ENCODE measurements at regions not wholly inside any gene's neighbourhood (a gene's known extent, or its start where the extent isn't known, plus 50 kb on each side); places are given as distances from the start of the nearest gene placed in this dataset.
A peak's percentile ranks its signal among the peaks of the same experiment; 100 is the strongest.

DNA sequence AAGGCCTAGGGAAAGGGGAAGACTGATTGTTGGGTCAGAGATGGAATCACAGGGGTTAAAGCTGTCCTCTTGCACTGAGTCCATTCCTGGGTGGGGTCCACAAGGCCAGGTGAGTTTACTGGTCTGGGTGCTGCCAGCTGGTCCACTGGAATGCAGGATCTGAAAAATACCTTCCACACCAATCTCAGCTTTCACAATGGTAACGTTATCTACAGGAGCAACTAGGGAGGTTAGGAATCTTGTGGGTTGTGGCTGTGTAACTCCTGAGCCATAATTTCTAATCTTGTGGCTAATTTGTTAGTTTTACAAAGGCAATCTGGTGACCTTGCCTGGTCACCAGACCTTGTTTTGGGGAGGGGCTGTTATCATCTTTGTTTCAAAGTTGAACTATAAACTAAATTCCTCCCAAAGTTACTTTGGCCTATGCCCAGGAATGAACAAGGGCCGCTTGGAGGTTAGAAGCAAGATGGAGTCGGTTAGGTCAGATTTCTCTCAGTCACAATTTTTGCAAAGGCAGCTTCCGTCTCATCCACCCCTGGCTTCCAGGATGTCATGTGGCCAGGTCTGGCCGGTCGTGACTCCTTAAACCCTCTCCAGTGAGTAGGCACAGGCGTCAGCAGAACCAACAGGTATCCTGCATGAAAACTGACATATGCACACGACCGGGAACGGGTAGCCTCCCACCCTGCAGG, 123.3 kb upstream of the SH3BP4 start:
- Histone ChIP-seq H3K4me3 (no peak overlapping the region), H3K9me3 (no peaks in the 10 kb centered on the region), H3K27me3 (no peaks in the 10 kb centered on the region), H3K27ac (no peak overlapping the region), H3K36me3 (no peaks in the 10 kb centered on the region), H3K4me1 (peaks cover 8 to 9% of the 10 kb centered on the region in 2 donors)
- no peak for DNase-seq (ENCODE audit: low spot score in 2 of 2)
- no peak for TF ChIP-seq CTCF (IDR thresholded peaks at IDR 0.05)
- intact Hi-C loops (cut with DNase I): no loop called here

- Histone ChIP-seq H3K4me3 (no peak overlapping the region), H3K9me3 (no peaks in the 10 kb centered on the region), H3K27me3 (no peaks in the 10 kb centered on the region), H3K4me1 (peaks cover 8 to 15% of the 10 kb centered on the region in 2 donors), H3K36me3 (no peaks in the 10 kb centered on the region), H3K27ac (no peak overlapping the region)
- no peak for DNase-seq (ENCODE audit: low spot score in 2 of 2)
- intact Hi-C loops (cut with DNase I): no loop called here
- TF ChIP-seq CTCF (IDR thresholded peaks at IDR 0.05): no peak
Measured at GRCh38 chr2:234827096-234827860, 124.5 kb upstream of the SH3BP4 start.

GRCh38 chr2:234826681-234827080, 125.1 kb upstream of the SH3BP4 start:
- H3K27ac ChIP-seq: no peak overlapping the region
- H3K27me3 ChIP-seq: no peaks in the 10 kb centered on the region
- no peak for TF ChIP-seq CTCF (IDR thresholded peaks at IDR 0.05)
- DNase-seq (ENCODE audit: low spot score in 2 of 2): no peak
- H3K9me3 ChIP-seq: no peaks in the 10 kb centered on the region
- no peak overlapping the region for H3K4me3 ChIP-seq
- H3K4me1 ChIP-seq: peaks cover 8 to 15% of the 10 kb centered on the region in 2 donors
- intact Hi-C loops (cut with DNase I): no loop called here
- H3K36me3 ChIP-seq: no peaks in the 10 kb centered on the region

DNA sequence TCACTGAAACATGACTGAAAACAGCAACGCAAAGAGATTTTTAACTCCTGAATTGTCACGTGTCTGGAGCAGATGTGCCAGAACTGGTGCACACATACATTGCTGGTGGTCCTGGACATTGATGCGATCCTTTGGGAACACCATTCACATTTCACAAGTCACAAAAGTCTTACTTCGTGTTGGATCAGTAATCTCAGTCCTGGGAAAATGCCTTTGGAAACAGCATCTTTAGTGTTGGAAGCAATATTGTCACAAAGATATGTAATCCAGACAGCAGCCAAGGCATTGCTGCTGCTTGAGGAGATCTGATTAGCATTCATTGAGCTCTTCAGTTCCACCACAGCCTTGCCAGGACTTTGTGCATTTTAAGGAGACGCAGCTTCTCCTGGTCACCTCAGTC, 126.2 kb upstream of the SH3BP4 start:
- Histone ChIP-seq H3K4me1 (peaks cover 8 to 15% of the 10 kb centered on the region in 2 donors), H3K36me3 (no peaks in the 10 kb centered on the region), H3K4me3 (no peak overlapping the region), H3K9me3 (no peaks in the 10 kb centered on the region), H3K27ac (no peak overlapping the region), H3K27me3 (no peaks in the 10 kb centered on the region)
- TF ChIP-seq CTCF (IDR thresholded peaks at IDR 0.05): no peak
- no peak for DNase-seq (ENCODE audit: low spot score in 2 of 2)
- intact Hi-C loops (cut with DNase I): no loop called here

DNA sequence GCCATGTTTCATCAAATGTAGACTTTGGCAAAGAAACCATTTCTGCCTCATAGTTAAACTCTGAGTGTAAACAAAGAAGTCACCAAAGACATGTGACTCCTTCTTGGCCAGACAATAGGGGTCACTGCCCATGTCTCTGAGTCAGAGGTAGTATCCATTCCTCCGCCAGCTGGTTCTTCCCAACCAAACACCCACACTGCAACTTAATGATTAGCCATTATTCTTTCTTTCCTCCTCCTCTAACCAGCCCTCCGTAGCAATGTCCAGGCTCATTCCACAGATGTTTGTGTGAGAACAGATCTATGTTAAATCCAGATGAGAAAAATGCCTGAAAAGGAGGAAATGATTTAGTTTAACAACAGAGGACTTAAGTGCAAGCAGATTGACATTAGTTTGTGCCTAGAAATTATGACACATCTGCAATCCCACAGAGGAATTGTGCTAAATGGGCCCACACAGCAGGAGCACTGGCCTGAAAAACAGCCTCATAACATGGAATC, 127.9 kb upstream of the SH3BP4 start:
- DNase-seq (ENCODE audit: low spot score in 2 of 2): peak; percentile 18 to 78
- no peak for TF ChIP-seq CTCF (IDR thresholded peaks at IDR 0.05)
- peaks cover 8 to 15% of the 10 kb centered on the region in 2 donors for H3K4me1 ChIP-seq

More for the DNA sequence above, 127.9 kb upstream of the SH3BP4 start:
- Histone ChIP-seq H3K9me3 (no peaks in the 10 kb centered on the region), H3K36me3 (no peaks in the 10 kb centered on the region), H3K27me3 (no peaks in the 10 kb centered on the region), H3K27ac (peak overlapping the region; percentile 75 to 76), H3K4me3 (no peak overlapping the region)
- intact Hi-C loops (cut with DNase I): loop anchor here (5.0 kb wide), 2 partner anchors 128 to 163 kb away; partner anchors contain the start of gene SH3BP4
